Endodermal cell (in vitro differentiated cells): ENCODE measurements at regions not wholly inside any gene's neighbourhood (a gene's known extent, or its start where the extent isn't known, plus 50 kb on each side); places are given as distances from the start of the nearest gene placed in this dataset.

Experiments
- DNase-seq: peaks from one replicate; pipeline ENCODE4 v3.0.0-alpha.2; 2017
- H3K27ac ChIP-seq: 2 replicates; pipeline ENCODE4 v1.5.1; 2013; ENCODE audit warnings: mild to moderate bottlenecking, low read depth, low read length, moderate library complexity
- H3K27me3 ChIP-seq: 2 replicates; pipeline ENCODE4 v1.6.1; 2013; ENCODE audit warnings: mild to moderate bottlenecking, low read length, moderate library complexity; ENCODE audit not compliant: insufficient read depth, control insufficient read depth, poor library complexity, severe bottlenecking
- H3K36me3 ChIP-seq: 2 replicates; pipeline ENCODE4 v1.7.0; 2013; ENCODE audit warnings: mild to moderate bottlenecking, low read length, moderate library complexity; ENCODE audit not compliant: control insufficient read depth, insufficient read depth
- H3K4me1 ChIP-seq: one replicate; pipeline ENCODE4 v1.7.0; 2013; ENCODE audit warnings: low read length; ENCODE audit not compliant: control insufficient read depth, insufficient read depth
- H3K4me3 ChIP-seq: 2 replicates; pipeline ENCODE4 v1.5.1; 2013; ENCODE audit warnings: mild to moderate bottlenecking, low read length, moderate library complexity
- H3K9ac ChIP-seq: 2 replicates; pipeline ENCODE4 v1.6.1; 2013; ENCODE audit warnings: mild to moderate bottlenecking, low read length, moderate library complexity; ENCODE audit not compliant: poor library complexity, severe bottlenecking; ENCODE audit errors: extremely low read depth
- H3K9me3 ChIP-seq: 2 replicates; pipeline ENCODE4 v1.6.1; 2013; ENCODE audit warnings: mild to moderate bottlenecking, low read length, moderate library complexity; ENCODE audit not compliant: control insufficient read depth
- H3K27ac Mint-ChIP-seq: 2 replicates; pipeline ENCODE4 v1.8.0; 2020; ENCODE audit warnings: mixed read lengths
- H3K27me3 Mint-ChIP-seq: 2 replicates; pipeline ENCODE4 v1.8.0; 2021; ENCODE audit warnings: mild to moderate bottlenecking, mixed read lengths; ENCODE audit not compliant: insufficient read depth
- H3K36me3 Mint-ChIP-seq: 2 replicates; pipeline ENCODE4 v1.8.0; 2020; ENCODE audit warnings: low read depth, mixed read lengths
- H3K4me1 Mint-ChIP-seq: 2 replicates; pipeline ENCODE4 v1.8.0; 2020; ENCODE audit warnings: mixed read lengths
- H3K4me3 Mint-ChIP-seq: 2 replicates; pipeline ENCODE4 v1.8.0; 2020; ENCODE audit warnings: mild to moderate bottlenecking, moderate library complexity, mixed read lengths
- H3K9me3 Mint-ChIP-seq: 2 replicates; pipeline ENCODE4 v1.8.0; 2020; ENCODE audit warnings: mild to moderate bottlenecking, mixed read lengths
- CTCF ChIP-seq: fragments of 200-600 bp; sonication (generic); conservative IDR thresholded peaks from 2 replicates; pipeline ENCODE4 v1.5.0; 2021; ENCODE audit warnings: antibody characterized with exemption, mild to moderate bottlenecking
- WGBS, 2 experiments: methylation state at CpG; one replicate each; pipeline versions ENCODE4 v1.1.5 to v1.1.7; 2013; ENCODE audit warnings: missing lambda C conversion rate in 2 of 2, mixed read lengths in 1 of 2; ENCODE audit not compliant: insufficient coverage in 1 of 2, insufficient read length in 1 of 2; 5-methylcytosine and 5-hydroxymethylcytosine counted together

- Mint-ChIP-seq H3K27me3 (no peaks in the 10 kb centered on the region), H3K27ac (no peak overlapping the region), H3K4me3 (no peak overlapping the region), H3K9me3 (peaks cover 11% of the 10 kb centered on the region), H3K4me1 (peaks cover 3% of the 10 kb centered on the region), H3K36me3 (no peaks in the 10 kb centered on the region)
- 91% methylated on average over 1 of the region's 2 CpGs for WGBS, 2 experiments
- Histone ChIP-seq H3K36me3 (no peaks in the 10 kb centered on the region), H3K27ac (no peak overlapping the region), H3K4me1 (no peaks in the 10 kb centered on the region), H3K9me3 (no peaks in the 10 kb centered on the region), H3K27me3 (no peaks in the 10 kb centered on the region), H3K4me3 (no peak overlapping the region), H3K9ac (no peak overlapping the region)
- DNase-seq: no peak
- no peak for TF ChIP-seq CTCF
These were observed 399.1 kb upstream of the DDI1 start for GRCh38 chr11:103637295-103637694.

DNA sequence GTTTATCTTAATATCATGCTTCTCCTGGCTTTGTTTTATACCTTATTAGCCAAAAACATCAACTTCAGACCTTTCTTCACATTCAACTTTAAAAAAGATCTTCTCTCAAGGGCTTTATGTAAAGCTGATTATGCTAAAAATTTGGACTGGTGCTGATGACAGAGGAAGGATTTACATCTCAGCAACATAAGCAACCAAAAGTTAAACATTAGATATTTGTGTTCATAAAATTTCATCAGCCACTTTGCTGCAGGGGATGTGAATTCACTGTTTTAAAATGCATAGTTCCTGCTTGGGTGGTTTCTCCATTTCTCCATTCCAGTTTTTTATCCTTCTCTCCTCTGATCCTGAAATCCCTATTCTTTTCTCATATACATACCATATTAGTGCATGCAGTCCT is 398.6 kb upstream of the DDI1 start:
- TF ChIP-seq CTCF: no peak
- no peak for DNase-seq
- no peaks in the 10 kb centered on the region for H3K9me3 ChIP-seq
- no peak overlapping the region for H3K9ac ChIP-seq
- no peaks in the 10 kb centered on the region for H3K4me1 ChIP-seq
- no peaks in the 10 kb centered on the region for H3K36me3 ChIP-seq
- Mint-ChIP-seq H3K4me3 (no peak overlapping the region), H3K27me3 (no peaks in the 10 kb centered on the region), H3K4me1 (peaks cover 3% of the 10 kb centered on the region), H3K36me3 (no peaks in the 10 kb centered on the region), H3K9me3 (peaks cover 11% of the 10 kb centered on the region), H3K27ac (no peak overlapping the region)
- H3K27me3 ChIP-seq: no peaks in the 10 kb centered on the region
- no peak overlapping the region for H3K27ac ChIP-seq
- no peak overlapping the region for H3K4me3 ChIP-seq

GRCh38 chr11:103644676-103645075 is 391.8 kb upstream of the DDI1 start:
- H3K27ac Mint-ChIP-seq: no peak overlapping the region
- H3K36me3 ChIP-seq: no peaks in the 10 kb centered on the region
- no peak for TF ChIP-seq CTCF
- 96 to 98% methylated on average over 12 to 20 of the region's 20 CpGs for WGBS, 2 experiments
- no peak overlapping the region for H3K4me3 ChIP-seq
- H3K9ac ChIP-seq: no peak overlapping the region
- no peaks in the 10 kb centered on the region for H3K36me3 Mint-ChIP-seq
- no peak overlapping the region for H3K27ac ChIP-seq
- H3K27me3 ChIP-seq: no peaks in the 10 kb centered on the region
- no peak for DNase-seq
- no peaks in the 10 kb centered on the region for H3K9me3 ChIP-seq
- no peaks in the 10 kb centered on the region for H3K9me3 Mint-ChIP-seq
- no peak overlapping the region for H3K4me3 Mint-ChIP-seq
- no peaks in the 10 kb centered on the region for H3K4me1 Mint-ChIP-seq
- H3K4me1 ChIP-seq: no peaks in the 10 kb centered on the region
- H3K27me3 Mint-ChIP-seq: no peaks in the 10 kb centered on the region
